Retinal pigment epithelial cell (primary cell): ENCODE measurements at regions not wholly inside any gene's neighbourhood (a gene's known extent, or its start where the extent isn't known, plus 50 kb on each side); places are given as distances from the start of the nearest gene placed in this dataset.

ENCODE experiments used
- DNase-seq: peaks from one replicate; pipeline ENCODE4 v3.0.0-alpha.2; 2010; ENCODE audit warnings: low read depth
- H3K4me3 ChIP-seq: 2 replicates; pipeline ENCODE4 v1.5.1; 2011; ENCODE audit warnings: mild to moderate bottlenecking, low read length, control low read depth, moderate library complexity
- CTCF ChIP-seq: conservative IDR thresholded peaks from 2 replicates; pipeline ENCODE4 v1.5.1; 2011; ENCODE audit warnings: low read depth, low read length, control low read depth, inconsistent platforms

- no peak for DNase-seq
- H3K4me3 ChIP-seq: no peak overlapping the region
Measured at GRCh38 chr5:136482206-136482605, 116.9 kb upstream of the TRPC7 start.

GRCh38 chr5:136474466-136474865 lies 109.1 kb upstream of the TRPC7 start:
- DNase-seq: no peak
- H3K4me3 ChIP-seq: no peak overlapping the region
- TF ChIP-seq CTCF: no peak

More at GRCh38 chr5:136482206-136482605, 116.9 kb upstream of the TRPC7 start:
- no peak for TF ChIP-seq CTCF

- DNase-seq: no peak
- no peak for TF ChIP-seq CTCF
- H3K4me3 ChIP-seq: no peak overlapping the region
Measured at GRCh38 chr5:136467632-136468031, 102.3 kb upstream of the TRPC7 start.

GRCh38 chr5:136466041-136466415 lies 100.7 kb upstream of the TRPC7 start:
- TF ChIP-seq CTCF: no peak
- DNase-seq: no peak
- no peak overlapping the region for H3K4me3 ChIP-seq

GRCh38 chr5:136458481-136458880 lies 93.1 kb upstream of the TRPC7 start:
- TF ChIP-seq CTCF: no peak
- no peak for DNase-seq
- no peak overlapping the region for H3K4me3 ChIP-seq

GRCh38 chr5:136457390-136458013 lies 92.2 kb upstream of the TRPC7 start:
- DNase-seq: no peak
- no peak overlapping the region for H3K4me3 ChIP-seq
- TF ChIP-seq CTCF: no peak

GRCh38 chr5:136455409-136455808 lies 90.1 kb upstream of the TRPC7 start:
- no peak for DNase-seq
- H3K4me3 ChIP-seq: no peak overlapping the region
- no peak for TF ChIP-seq CTCF
